ENCODE measurements at regions not wholly inside any gene's neighbourhood (a gene's known extent, or its start where the extent isn't known, plus 50 kb on each side); places are given as distances from the start of the nearest gene placed in this dataset.

DNA sequence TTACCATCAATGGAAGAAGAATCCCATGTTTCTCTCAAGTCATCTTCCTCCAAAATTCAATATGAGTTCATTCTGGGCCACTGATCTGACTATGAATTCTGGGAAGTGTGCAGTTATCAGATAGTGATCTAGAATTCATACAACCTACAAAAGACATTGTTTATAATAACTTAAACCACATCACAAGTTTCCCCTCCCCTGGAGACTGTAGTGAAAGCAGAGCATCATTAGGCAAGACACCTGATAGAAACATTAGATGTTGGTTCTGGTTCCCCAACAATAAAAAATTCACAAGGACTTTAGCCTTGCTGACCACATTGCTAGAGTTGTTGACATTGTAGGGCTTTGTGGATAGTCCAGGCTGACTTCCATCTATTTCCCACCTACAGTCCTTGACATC is 506.4 kb upstream of the JAG1 start:
- TF ChIP-seq, protein P1, sequence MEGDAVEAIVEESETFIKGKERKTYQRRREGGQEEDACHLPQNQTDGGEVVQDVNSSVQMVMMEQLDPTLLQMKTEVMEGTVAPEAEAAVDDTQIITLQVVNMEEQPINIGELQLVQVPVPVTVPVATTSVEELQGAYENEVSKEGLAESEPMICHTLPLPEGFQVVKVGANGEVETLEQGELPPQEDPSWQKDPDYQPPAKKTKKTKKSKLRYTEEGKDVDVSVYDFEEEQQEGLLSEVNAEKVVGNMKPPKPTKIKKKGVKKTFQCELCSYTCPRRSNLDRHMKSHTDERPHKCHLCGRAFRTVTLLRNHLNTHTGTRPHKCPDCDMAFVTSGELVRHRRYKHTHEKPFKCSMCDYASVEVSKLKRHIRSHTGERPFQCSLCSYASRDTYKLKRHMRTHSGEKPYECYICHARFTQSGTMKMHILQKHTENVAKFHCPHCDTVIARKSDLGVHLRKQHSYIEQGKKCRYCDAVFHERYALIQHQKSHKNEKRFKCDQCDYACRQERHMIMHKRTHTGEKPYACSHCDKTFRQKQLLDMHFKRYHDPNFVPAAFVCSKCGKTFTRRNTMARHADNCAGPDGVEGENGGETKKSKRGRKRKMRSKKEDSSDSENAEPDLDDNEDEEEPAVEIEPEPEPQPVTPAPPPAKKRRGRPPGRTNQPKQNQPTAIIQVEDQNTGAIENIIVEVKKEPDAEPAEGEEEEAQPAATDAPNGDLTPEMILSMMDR (conservative IDR thresholded peaks at IDR 0.05): no peak
- no peak for TF ChIP-seq EZH2 (IDR thresholded peaks at IDR 0.05; ENCODE audit: low read depth)
